ENCODE measurements at regions not wholly inside any gene's neighbourhood (a gene's known extent, or its start where the extent isn't known, plus 50 kb on each side); places are given as distances from the start of the nearest gene placed in this dataset.

DNA sequence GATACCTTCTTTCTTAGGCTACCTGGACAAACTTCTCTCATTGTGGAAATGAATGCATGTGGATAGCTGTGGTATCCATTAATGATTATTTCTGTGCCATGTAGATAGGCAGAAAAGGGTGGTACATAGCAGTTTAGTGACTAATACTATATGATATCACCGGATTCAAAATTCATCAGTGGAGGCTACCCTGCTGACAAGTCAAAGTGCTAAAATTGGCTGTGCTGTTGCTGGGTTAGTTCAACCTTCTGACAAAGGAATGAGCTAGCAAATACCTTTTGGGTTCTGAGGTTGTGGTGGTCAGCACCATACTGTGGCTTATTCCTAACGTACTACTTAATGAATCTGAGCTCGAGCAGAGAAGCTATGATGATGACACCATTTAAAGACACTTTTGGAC lies 109.1 kb downstream of the TFAP2B start:
- WGBS, 2 donors: 74 to 90% methylated on average over 2 to 3 of the region's 3 CpGs

DNA sequence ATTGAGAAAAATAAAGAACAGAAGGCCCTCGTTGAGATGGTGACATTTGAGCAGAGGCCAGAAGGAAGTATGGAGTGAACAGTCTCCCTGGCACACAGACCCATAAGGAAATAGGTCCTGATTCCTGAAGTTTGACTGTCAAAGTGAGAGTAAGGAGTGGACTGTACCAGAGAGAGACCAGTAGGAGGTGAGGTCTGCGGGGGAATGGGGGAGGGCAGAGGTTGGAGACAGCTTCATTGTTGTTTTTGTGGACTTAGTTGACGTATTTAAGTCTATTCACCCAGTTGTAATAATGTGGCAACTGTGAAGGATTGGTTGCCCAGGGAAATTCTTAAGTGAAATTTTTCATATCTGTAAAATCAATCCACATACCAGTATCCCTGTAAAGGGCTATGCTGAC lies 110.7 kb downstream of the TFAP2B start:
- Histone ChIP-seq H3K27me3 (no peaks in the 10 kb centered on the region), H3K4me3 (no peak overlapping the region), H3K4me1 (no peaks in the 10 kb centered on the region), H3K36me3 (no peaks in the 10 kb centered on the region), H3K9me3 (no peaks in the 10 kb centered on the region), H3K27ac (no peak overlapping the region)
- TF ChIP-seq POLR2A (IDR thresholded peaks at IDR 0.05): no peak
- TF ChIP-seq, protein P1, sequence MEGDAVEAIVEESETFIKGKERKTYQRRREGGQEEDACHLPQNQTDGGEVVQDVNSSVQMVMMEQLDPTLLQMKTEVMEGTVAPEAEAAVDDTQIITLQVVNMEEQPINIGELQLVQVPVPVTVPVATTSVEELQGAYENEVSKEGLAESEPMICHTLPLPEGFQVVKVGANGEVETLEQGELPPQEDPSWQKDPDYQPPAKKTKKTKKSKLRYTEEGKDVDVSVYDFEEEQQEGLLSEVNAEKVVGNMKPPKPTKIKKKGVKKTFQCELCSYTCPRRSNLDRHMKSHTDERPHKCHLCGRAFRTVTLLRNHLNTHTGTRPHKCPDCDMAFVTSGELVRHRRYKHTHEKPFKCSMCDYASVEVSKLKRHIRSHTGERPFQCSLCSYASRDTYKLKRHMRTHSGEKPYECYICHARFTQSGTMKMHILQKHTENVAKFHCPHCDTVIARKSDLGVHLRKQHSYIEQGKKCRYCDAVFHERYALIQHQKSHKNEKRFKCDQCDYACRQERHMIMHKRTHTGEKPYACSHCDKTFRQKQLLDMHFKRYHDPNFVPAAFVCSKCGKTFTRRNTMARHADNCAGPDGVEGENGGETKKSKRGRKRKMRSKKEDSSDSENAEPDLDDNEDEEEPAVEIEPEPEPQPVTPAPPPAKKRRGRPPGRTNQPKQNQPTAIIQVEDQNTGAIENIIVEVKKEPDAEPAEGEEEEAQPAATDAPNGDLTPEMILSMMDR (IDR thresholded peaks at IDR 0.05): no peak
- no peak for DNase-seq
- intact Hi-C loops (cut with DNase I): no loop called here
- 77 to 79% methylated on average over 3 of the region's 3 CpGs for WGBS, 2 donors

More for the DNA sequence above, 109.1 kb downstream of the TFAP2B start:
- no peaks in the 10 kb centered on the region for H3K9me3 ChIP-seq
- no peak for DNase-seq
- intact Hi-C loops (cut with DNase I): no loop called here
- H3K27ac ChIP-seq: no peak overlapping the region
- no peaks in the 10 kb centered on the region for H3K36me3 ChIP-seq
- TF ChIP-seq, protein P1 (IDR thresholded peaks at IDR 0.05): no peak
- no peak for TF ChIP-seq POLR2A (IDR thresholded peaks at IDR 0.05)
- no peak overlapping the region for H3K4me3 ChIP-seq
- H3K4me1 ChIP-seq: peaks cover 0 to 6% (median 0%) of the 10 kb centered on the region in 3 donors
- H3K27me3 ChIP-seq: no peaks in the 10 kb centered on the region

DNA sequence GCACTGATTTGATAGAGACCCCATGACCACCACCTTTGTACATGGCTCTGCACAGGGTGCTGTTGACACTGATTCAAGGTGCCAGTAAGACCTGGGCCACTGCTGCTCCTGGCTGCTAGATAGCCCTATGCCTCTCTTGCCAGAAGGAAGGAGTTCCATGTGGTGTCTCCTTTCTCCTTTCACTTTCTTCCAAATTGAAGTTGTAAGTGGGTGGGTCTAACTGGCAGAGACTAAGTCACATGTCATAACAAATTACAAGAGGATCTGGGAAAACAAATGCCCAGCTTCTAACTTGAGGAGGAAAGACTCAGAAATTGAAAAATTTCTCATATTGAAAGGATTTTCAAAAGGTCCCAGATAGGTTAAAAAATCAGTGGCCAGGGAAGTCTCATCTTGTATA lies 116.8 kb downstream of the TFAP2B start:
- intact Hi-C loops (cut with DNase I): no loop called here
- H3K27ac ChIP-seq: no peak overlapping the region
- TF ChIP-seq POLR2A (IDR thresholded peaks at IDR 0.05): no peak
- TF ChIP-seq, protein P1 (IDR thresholded peaks at IDR 0.05): no peak

DNA sequence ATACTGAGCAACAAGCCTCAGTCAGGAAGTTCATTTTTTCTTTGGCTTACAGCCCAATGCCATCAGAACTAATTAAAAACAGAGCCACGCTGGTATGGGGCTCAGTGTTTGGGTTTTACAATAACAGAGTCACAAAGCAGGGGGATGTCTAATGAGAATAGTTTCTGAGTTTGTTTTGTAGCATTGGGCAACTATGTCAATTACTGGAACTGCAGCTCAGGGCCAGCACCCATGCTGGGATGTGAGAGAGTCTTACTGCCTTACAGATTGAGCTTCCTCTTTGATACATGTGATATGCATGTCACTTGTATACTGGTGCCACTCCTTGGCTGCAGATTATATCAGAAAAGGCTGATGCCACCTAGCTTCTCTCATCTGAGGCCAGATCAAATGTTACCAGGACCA lies 117.6 kb downstream of the TFAP2B start:
- intact Hi-C loops (cut with DNase I): no loop called here
- WGBS, 2 donors: 13 to 18% methylated on average over 1 of the region's 1 CpG
- TF ChIP-seq, protein P1 (IDR thresholded peaks at IDR 0.05): no peak
- no peak for TF ChIP-seq POLR2A (IDR thresholded peaks at IDR 0.05)
- Histone ChIP-seq H3K36me3 (no peaks in the 10 kb centered on the region), H3K27ac (peak overlapping the region in 1 of 4 donors; percentile 6), H3K27me3 (no peaks in the 10 kb centered on the region), H3K4me1 (peaks cover 0 to 11% (median 0%) of the 10 kb centered on the region in 3 donors), H3K4me3 (no peak overlapping the region), H3K9me3 (no peaks in the 10 kb centered on the region)
- DNase-seq: no peak

More for the DNA sequence above, 116.8 kb downstream of the TFAP2B start:
- Histone ChIP-seq H3K4me1 (peaks cover 0 to 11% (median 0%) of the 10 kb centered on the region in 3 donors), H3K9me3 (no peaks in the 10 kb centered on the region), H3K4me3 (no peak overlapping the region), H3K36me3 (no peaks in the 10 kb centered on the region), H3K27me3 (no peaks in the 10 kb centered on the region)
- no peak for DNase-seq

DNA sequence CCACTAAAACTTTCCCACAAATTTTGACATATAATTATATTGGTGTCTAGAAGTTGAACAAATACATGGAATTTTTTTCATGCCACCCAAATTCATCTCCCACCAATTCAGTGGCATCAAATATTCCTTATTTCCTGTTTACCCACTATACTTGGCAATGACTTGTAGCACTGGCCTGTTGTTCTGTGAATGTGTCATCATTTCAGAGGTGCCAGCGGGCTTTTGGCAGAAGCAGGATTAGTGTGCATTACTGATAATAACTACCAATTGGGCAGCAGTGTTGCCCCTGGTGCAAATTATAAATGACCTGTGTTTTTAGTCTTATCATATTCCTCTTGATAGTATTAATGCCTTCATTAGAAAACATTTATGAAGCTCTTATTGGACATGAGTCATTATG lies 121.3 kb downstream of the TFAP2B start:
- no peaks in the 10 kb centered on the region for H3K9me3 ChIP-seq
- no peak for DNase-seq
- H3K4me3 ChIP-seq: no peak overlapping the region
- 47 to 50% methylated on average over 1 of the region's 1 CpG for WGBS, 2 donors
- H3K36me3 ChIP-seq: no peaks in the 10 kb centered on the region
- no peaks in the 10 kb centered on the region for H3K27me3 ChIP-seq
- H3K27ac ChIP-seq: no peak overlapping the region
- intact Hi-C loops (cut with DNase I): no loop called here
- TF ChIP-seq, protein P1 (IDR thresholded peaks at IDR 0.05): no peak
- TF ChIP-seq POLR2A (IDR thresholded peaks at IDR 0.05): no peak
- peaks cover 0 to 11% (median 0%) of the 10 kb centered on the region in 3 donors for H3K4me1 ChIP-seq

Measured in esophagus squamous epithelium (tissue), 5 donors.